Retina (tissue), 1 donor: ENCODE measurements at regions not wholly inside any gene's neighbourhood (a gene's known extent, or its start where the extent isn't known, plus 50 kb on each side); places are given as distances from the start of the nearest gene placed in this dataset.
"Not testable (repeated sequence)": the region's sequence is repeated elsewhere in the genome, so short reads cannot be mapped to it uniquely, and the experiment has no call there.

Experiments used
- DNase-seq: peaks from one replicate; pipeline ENCODE4 v3.0.0-alpha.2; 2016

DNA sequence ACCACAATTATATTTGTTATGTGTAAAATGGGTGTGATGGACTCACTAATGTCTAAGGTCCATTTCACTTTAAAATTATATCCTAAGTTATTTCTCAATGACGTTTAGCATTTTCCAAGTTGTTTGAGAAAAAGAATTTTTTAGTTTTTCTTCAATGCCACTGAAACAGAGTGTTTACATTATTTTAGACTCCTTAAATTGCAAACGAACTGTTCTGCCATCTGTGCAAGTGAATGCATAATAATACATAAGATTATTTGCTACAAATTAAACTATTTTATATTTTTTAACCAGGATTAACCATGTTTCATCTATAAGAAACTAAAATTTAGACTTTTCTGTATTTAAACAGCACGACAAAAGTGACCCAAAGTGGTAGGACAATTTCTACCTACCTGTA is 425.4 kb downstream of the NDFIP2 start:
- DNase-seq: no peak

DNA sequence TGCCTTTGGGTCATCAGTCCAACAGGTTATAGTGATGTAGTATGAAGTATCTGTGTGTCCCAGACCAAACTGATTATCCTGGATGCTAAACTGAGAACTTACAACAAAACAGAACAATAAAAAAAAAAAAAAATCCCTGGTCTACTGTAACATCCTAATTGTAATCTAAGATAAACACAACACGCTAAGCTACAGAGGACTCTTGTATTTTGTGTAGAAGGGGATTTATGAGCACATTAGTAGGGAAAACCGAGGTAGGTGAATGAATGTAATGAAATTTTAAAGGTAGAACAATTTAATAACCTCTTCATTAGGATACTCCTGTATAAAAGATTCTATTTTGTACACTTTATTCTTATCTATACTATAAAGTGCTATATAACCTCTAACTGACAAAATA is 424.1 kb downstream of the NDFIP2 start:
- DNase-seq: no peak

- DNase-seq: no peak
These were observed 423.6 kb downstream of the NDFIP2 start for GRCh38 chr13:79904581-79904980.

DNA sequence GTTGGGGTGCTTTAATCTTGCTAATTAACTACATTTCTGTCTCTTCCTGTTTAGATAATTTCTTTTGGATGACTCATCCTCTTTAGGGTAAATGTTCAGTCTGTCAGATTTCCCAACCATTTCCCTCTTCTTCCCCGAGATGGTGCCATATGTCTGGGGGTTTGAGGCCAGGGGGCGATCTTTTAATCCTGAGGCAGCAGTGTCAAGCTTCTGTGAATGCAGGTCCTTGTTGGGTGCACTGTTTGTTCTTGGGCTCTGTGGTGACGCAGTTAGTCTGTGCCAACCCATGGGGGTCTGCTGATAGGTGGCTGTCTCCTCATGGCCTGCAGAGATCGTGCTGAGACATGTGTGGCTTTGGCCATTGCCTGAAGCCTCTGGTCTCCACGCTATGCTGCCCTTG is 420.4 kb downstream of the NDFIP2 start:
- DNase-seq: peak; percentile 40

- no peak for DNase-seq
These were observed 419.4 kb downstream of the NDFIP2 start for GRCh38 chr13:79900356-79900755.

DNA sequence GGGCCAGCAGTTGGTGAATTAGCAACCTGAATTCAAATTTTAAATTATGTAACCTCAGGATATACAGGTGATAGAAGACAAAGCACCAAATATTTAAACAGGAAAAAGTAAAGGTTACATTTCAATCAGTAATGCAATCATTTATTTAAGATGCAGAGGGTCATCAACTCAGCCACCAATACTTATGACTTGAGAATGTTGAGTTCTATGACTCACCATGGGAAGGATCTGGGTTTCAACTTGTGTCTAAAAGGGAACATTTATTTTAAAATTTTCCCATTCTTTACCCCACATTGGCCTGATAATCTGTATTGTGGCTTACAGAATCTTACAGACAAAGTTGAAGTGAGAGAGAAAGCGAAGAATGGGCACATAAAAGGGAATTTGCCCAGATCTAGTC is 418.0 kb downstream of the NDFIP2 start:
- DNase-seq: no peak

- no peak for DNase-seq
These were observed 417.4 kb downstream of the NDFIP2 start for GRCh38 chr13:79898202-79898826.

DNA sequence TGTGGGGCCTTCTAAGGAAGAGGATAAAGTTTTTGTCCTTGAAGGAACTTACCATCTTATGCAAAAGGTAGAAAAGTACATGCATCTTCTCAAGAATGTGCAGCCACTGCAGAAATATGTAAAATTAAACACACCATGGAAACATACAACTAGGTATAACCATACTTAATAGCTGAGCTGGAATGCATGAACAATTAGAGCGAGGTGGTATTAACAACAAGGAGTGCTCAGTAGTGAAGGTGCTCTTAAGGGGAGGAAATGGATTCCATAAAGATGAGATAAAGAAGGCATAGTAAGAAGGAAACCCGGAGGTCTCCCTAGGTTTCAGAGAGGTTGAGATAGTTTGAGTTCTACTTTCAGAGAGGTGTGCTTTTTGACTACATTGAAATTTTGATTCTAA is 415.9 kb downstream of the NDFIP2 start:
- no peak for DNase-seq

DNA sequence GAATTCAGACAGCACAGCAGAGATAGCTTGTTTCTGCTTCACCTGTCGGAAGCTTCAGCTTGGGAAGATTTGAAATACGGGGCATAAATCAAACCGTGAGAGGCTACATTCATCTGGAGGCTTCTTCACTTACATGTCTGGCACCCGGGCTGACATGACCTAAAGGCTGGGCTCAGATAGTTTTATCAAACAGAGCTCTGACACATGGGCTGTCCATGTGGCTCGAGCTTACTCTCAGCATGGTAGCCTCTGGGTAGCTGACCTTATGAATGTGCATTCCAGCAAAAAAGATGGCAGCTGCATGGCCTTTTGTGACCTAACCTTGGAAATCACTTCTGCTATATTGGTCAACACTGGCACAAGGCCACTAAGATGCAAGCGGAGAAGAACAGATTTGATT is 414.5 kb downstream of the NDFIP2 start:
- DNase-seq: no peak

GRCh38 chr13:79887278-79887677 is 406.3 kb downstream of the NDFIP2 start:
- not testable (repeated sequence) for DNase-seq

DNA sequence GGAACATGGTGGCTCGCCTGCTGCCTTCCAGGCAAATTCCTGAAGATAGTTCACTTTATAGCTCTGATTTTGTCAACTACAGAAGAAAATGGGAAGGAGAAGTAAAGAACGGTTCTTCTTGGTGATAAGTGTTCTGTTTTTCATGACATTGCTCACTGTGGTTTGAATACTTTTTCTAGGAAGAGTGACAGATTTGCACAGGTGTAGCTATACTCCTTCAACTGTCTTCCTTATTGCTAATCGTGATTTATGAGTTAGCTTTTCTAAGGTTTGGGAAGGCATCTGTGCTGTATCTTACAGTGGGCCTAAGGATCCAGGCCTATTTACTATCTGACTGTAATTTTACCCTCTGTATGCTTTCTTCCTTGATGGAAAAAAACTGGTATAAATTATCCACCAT is 405.6 kb downstream of the NDFIP2 start:
- no peak for DNase-seq

DNA sequence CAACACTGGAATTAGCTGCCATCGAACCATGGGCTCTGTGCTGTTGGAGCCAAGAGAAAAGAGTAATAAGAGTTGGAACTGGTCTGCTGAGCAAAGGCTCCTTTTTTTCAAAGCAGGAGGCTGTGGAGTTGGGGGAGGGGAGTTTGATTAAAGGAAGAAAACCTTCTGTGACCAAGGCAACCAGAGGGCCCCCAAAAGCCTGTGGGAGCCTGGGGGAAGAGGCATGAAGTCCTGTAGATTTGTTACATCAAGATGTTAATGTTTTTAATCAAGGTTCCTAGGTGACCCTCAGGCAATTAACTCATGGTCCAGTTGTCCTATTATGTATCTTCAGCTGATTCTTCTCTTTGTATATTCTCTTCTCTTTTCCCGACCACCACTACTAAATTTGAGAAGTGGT is 403.9 kb downstream of the NDFIP2 start:
- DNase-seq: no peak

GRCh38 chr13:79883216-79883615 is 402.3 kb downstream of the NDFIP2 start:
- no peak for DNase-seq

DNA sequence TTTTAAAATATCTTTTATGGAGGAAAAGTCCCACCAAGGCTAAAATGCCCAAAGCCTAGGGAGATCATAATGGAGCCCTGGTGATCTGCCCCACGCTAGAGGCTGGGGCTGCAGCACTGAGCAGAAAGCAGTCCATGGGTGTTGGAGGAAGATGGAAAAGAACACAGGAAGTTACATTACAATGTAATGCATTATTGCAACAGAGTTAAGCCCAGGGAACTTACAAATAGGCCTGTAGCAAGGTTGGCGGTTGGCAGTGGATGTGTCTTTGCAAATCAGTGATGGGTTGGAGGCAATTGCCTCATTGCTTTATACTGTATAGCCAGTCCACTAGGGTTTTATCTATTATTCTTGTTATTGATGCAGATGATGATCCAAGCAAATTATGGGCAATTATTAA is 399.9 kb downstream of the NDFIP2 start:
- DNase-seq: no peak

GRCh38 chr13:79874396-79875360 is 393.7 kb downstream of the NDFIP2 start:
- no peak for DNase-seq

DNA sequence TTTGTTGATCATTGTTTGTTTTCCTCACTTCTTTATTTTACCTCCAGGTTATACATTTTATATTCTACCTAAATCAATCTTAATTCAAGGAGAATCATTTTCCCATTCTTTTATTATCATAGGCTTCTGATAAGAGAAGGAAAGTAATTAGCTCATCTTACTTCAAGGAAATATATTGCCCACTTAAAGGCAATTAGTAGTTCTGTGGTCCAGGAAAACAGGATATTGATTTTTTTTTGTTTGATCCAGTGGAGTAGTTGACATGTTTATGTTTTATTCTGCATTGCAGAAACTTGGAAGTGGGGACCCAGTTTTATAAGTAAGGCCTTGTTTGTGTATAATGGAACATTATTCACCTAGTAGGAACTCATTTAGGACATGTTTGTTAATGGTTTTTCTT is 390.6 kb downstream of the NDFIP2 start:
- DNase-seq: no peak

DNA sequence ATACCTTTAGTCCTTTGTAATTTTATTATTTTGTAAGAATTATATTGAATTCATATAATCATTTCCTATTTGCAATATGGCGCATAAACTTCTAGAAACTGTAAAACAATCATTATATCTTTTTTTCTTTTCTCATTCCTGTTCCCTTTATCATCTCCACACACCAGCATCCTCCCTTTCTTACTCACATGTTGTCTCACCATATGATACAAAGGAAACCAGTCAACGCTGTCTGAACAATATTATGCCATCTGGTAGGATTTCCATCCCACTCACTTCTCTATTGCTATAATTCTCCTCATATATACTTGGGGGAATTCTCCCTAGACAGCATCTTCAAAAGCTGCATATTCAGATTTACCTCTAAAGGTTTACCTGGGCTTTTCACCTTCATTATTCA is 389.8 kb downstream of the NDFIP2 start:
- DNase-seq: no peak

DNA sequence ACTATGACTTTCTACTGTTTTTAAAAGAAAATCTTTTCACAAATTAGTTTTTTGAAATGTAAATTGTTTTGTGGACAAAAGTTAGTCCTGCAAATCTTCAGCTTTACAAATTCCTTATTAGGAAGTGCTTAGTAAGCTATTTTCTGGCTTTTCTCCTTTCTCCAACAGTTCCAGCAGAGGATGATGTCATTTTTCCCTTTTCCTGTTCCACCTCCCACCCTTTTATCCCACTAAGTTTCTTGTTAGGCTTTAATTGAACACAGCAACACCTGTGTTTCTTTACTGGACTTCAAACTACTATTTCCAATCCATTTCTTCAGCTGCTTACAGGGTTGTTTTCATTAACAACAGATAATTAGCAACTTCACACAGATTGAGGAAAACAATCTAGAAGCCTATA is 389.2 kb downstream of the NDFIP2 start:
- no peak for DNase-seq

DNA sequence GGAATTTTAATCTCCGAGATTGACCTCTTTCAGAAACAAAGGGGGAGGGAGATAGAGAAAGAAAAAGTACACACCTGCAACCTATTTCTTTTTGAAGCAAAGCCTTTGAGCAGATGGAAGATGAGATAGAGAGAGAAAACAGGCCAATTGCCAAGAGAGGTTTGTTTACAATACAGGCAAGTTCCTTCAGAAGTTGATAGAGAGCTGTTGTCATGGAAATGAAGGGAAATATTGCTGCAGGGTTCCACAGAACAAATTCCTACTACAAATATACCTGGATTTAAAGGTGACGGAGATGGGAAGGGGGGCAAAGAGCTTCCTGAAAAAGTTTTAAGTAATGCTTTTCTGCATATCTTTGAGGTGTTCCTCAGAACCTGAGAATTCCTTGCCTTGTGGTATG is 388.4 kb downstream of the NDFIP2 start:
- no peak for DNase-seq

GRCh38 chr13:79867254-79867653 is 386.3 kb downstream of the NDFIP2 start:
- no peak for DNase-seq

GRCh38 chr13:79866436-79866835 is 385.5 kb downstream of the NDFIP2 start:
- DNase-seq: no peak

- DNase-seq: no peak
These were observed 381.6 kb downstream of the NDFIP2 start for GRCh38 chr13:79862515-79862914.

- DNase-seq: no peak
These were observed 380.8 kb downstream of the NDFIP2 start for GRCh38 chr13:79861731-79862130.

DNA sequence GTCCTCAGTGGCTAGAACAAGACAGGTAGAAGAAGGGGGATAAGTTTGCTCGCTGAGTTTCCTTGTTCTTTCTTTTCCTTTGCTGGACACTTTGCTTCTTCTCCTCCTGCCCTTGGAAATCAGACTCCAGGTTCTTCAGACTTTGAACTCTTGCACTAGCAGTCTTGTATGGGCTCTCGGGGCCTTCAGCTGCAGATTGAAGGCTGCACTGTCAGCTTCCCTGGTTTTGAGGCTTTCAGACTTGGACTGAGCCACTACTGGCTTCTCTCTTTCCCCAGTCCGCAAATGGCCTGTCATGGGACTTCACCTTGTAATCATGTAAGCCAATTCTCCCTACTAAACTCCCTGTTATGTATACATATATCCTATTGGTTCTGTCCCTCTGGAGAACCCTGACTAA is 379.8 kb downstream of the NDFIP2 start:
- no peak for DNase-seq
